ENCODE measurements at regions not wholly inside any gene's neighbourhood (a gene's known extent, or its start where the extent isn't known, plus 50 kb on each side); places are given as distances from the start of the nearest gene placed in this dataset.

DNA sequence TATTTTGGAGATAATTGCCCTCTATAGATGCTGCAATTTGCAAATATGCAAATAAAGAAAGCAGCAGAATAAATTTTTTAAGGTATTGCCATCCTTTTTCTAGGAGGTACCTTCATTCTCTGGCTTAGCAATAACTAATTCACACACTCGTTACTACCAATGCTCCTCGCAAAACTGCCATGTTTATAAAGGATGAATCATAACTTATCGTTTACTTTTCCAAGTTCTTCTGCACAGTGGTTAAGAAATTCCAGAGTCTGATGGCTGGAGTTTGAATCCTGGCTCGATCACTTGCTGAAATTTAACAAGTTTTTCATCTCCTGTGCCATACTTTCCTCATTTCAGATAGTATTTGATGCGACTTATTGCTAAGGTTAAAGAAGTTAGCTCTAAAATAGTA, 708.6 kb upstream of the KLHL1 start:
- 28 to 65% methylated on average over 5 of the region's 5 CpGs for WGBS, 2 donors
- intact Hi-C loops (cut with DNase I): no loop called here
- no peak for DNase-seq
- no peak for TF ChIP-seq EP300 (IDR thresholded peaks at IDR 0.05)
- TF ChIP-seq POLR2AphosphoS5 (IDR thresholded peaks at IDR 0.05): no peak
- TF ChIP-seq, protein P1, sequence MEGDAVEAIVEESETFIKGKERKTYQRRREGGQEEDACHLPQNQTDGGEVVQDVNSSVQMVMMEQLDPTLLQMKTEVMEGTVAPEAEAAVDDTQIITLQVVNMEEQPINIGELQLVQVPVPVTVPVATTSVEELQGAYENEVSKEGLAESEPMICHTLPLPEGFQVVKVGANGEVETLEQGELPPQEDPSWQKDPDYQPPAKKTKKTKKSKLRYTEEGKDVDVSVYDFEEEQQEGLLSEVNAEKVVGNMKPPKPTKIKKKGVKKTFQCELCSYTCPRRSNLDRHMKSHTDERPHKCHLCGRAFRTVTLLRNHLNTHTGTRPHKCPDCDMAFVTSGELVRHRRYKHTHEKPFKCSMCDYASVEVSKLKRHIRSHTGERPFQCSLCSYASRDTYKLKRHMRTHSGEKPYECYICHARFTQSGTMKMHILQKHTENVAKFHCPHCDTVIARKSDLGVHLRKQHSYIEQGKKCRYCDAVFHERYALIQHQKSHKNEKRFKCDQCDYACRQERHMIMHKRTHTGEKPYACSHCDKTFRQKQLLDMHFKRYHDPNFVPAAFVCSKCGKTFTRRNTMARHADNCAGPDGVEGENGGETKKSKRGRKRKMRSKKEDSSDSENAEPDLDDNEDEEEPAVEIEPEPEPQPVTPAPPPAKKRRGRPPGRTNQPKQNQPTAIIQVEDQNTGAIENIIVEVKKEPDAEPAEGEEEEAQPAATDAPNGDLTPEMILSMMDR (IDR thresholded peaks at IDR 0.05): no peak
- TF ChIP-seq POLR2A (IDR thresholded peaks at IDR 0.05): no peak
- no peak overlapping the region for H3K27ac ChIP-seq
- no peaks in the 10 kb centered on the region for H3K36me3 ChIP-seq
- H3K4me3 ChIP-seq: no peak overlapping the region
- no peaks in the 10 kb centered on the region for H3K4me1 ChIP-seq
- no peaks in the 10 kb centered on the region for H3K27me3 ChIP-seq
- H3K9me3 ChIP-seq: no peaks in the 10 kb centered on the region

DNA sequence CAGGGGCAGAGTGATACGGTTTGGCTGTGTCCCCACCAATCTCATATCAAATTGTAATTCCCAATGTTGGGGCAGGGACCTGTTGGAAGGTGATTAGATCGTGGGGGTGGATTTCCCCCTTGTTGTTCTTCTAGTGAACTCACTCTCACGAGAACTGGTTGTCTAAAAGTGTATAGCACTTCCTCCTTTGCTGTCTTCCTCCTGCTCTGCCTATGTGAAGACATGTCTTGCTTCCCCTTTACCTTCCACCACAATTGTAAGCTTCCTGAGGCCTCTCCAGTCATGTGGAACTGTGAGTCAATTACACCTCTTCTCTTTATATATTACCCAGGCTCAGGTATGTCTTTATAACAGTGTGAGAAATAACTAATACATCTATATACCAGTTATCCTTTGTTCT, 706.4 kb upstream of the KLHL1 start:
- H3K4me3 ChIP-seq: no peak overlapping the region
- H3K36me3 ChIP-seq: no peaks in the 10 kb centered on the region
- DNase-seq: no peak
- no peaks in the 10 kb centered on the region for H3K9me3 ChIP-seq
- intact Hi-C loops (cut with DNase I): no loop called here
- 64 to 71% methylated on average over 3 of the region's 3 CpGs for WGBS, 2 donors
- H3K4me1 ChIP-seq: no peaks in the 10 kb centered on the region
- TF ChIP-seq EP300 (IDR thresholded peaks at IDR 0.05) (no peak), POLR2AphosphoS5 (IDR thresholded peaks at IDR 0.05) (no peak), POLR2A (IDR thresholded peaks at IDR 0.05) (no peak)
- TF ChIP-seq, protein P1 (IDR thresholded peaks at IDR 0.05): no peak
- H3K27me3 ChIP-seq: no peaks in the 10 kb centered on the region
- no peak overlapping the region for H3K27ac ChIP-seq

DNA sequence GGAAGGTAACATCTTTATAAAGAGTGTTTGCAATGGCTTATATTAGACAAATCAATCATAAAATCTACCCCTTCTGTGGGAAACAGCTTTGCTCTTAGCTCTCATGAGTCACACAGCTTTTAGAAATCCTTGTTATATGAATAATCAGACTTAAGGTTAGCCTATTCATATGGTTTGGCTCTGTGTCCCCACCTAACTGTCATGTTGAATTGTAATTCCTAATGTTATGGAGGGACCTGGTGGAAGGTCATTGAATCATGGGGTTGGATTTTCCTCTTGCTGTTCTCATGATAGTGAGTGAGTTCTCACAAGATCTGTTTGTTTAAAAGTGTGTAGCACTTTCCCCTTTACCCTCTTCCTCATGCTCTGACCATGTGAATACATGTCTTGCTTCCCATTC, 704.2 kb upstream of the KLHL1 start:
- Histone ChIP-seq H3K4me3 (no peak overlapping the region), H3K27me3 (no peaks in the 10 kb centered on the region), H3K9me3 (no peaks in the 10 kb centered on the region), H3K27ac (no peak overlapping the region), H3K36me3 (no peaks in the 10 kb centered on the region), H3K4me1 (no peaks in the 10 kb centered on the region)
- no peak for DNase-seq
- intact Hi-C loops (cut with DNase I): no loop called here
- TF ChIP-seq, protein P1 (IDR thresholded peaks at IDR 0.05): no peak
- TF ChIP-seq EP300 (IDR thresholded peaks at IDR 0.05) (no peak), POLR2AphosphoS5 (IDR thresholded peaks at IDR 0.05) (no peak), POLR2A (IDR thresholded peaks at IDR 0.05) (no peak)

DNA sequence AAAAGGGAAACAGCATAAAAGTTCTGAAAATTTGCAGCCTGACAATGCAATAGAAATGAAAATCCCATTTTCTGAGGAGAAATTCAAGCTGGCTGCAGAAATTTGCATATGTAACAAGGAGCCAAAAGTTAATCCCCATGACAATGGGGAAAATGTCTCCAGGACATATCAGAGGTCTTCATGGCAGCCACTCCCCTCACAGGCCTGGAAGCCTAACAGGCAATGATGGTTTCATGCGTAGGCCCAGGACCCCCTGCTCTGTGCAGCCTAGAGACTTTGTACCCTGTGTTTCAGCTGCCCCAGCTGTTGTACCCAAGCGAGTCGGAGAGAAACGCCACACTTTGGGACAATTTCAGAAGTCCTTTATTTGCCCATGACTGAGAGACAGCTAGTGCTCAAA, 701.3 kb upstream of the KLHL1 start:
- WGBS, 2 donors: 91 to 94% methylated on average over 4 of the region's 4 CpGs
- Histone ChIP-seq H3K9me3 (no peaks in the 10 kb centered on the region), H3K27me3 (no peaks in the 10 kb centered on the region), H3K27ac (no peak overlapping the region), H3K36me3 (no peaks in the 10 kb centered on the region), H3K4me3 (no peak overlapping the region), H3K4me1 (no peaks in the 10 kb centered on the region)
- TF ChIP-seq EP300 (IDR thresholded peaks at IDR 0.05): no peak
- no peak for TF ChIP-seq POLR2AphosphoS5 (IDR thresholded peaks at IDR 0.05)
- DNase-seq: no peak
- intact Hi-C loops (cut with DNase I): no loop called here

DNA sequence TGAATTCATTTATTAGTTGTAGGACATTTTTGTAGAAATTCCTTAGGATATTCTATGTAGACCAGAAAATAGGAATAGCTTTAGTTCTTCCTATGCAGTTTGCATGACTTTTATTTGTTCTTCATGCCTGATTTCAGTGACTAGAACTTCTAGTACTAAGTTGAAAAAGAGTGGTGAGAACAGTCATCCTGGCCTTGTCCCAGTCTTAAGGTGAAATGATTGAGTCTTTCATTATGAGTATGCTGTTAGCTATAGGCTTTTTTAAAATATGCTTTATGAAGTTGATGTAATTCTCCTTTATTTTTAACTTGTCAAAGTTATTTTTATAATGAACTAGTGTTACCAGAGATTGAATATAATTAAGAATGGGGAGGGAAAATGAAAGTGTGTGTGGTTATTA, 690.1 kb upstream of the KLHL1 start:
- Histone ChIP-seq H3K9me3 (no peaks in the 10 kb centered on the region), H3K4me1 (no peaks in the 10 kb centered on the region), H3K4me3 (no peak overlapping the region), H3K36me3 (no peaks in the 10 kb centered on the region), H3K27ac (no peak overlapping the region), H3K27me3 (no peaks in the 10 kb centered on the region)
- intact Hi-C loops (cut with DNase I): no loop called here
- no peak for TF ChIP-seq POLR2AphosphoS5 (IDR thresholded peaks at IDR 0.05)
- TF ChIP-seq POLR2A (IDR thresholded peaks at IDR 0.05): no peak
- TF ChIP-seq EP300 (IDR thresholded peaks at IDR 0.05): no peak
- TF ChIP-seq, protein P1 (IDR thresholded peaks at IDR 0.05): no peak
- no peak for DNase-seq

All from sigmoid colon (tissue), 6 donors.